GM21423 (cell line): ENCODE measurements at regions not wholly inside any gene's neighbourhood (a gene's known extent, or its start where the extent isn't known, plus 50 kb on each side); places are given as distances from the start of the nearest gene placed in this dataset.

Experiments
- ATAC-seq: cut with Tn5 transposase; IDR thresholded peaks from one replicate; pipeline ENCODE4 v1.9.1; 2021; ENCODE audit warnings: mild to moderate bottlenecking, moderate library complexity; ENCODE audit not compliant: unreplicated experiment

DNA sequence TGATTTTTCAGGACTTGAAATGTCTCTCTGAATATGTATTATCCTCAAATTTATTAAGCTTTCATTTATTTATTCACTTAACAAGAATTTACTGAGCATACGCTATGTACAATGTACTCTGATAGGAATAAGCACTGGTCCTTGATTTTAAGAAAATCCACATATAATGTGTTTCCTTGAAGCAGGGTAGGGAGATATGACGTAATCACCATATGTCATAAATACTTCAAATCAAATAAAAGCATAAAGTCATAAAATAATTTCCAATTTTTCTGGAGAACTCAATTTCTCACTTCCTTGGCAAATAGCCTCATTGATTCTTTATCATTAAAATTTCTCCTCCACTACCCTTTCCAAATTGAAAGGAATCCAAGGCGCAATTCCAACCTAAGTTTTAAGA, 177.8 kb upstream of the GAP43 start:
- no peak for ATAC-seq

DNA sequence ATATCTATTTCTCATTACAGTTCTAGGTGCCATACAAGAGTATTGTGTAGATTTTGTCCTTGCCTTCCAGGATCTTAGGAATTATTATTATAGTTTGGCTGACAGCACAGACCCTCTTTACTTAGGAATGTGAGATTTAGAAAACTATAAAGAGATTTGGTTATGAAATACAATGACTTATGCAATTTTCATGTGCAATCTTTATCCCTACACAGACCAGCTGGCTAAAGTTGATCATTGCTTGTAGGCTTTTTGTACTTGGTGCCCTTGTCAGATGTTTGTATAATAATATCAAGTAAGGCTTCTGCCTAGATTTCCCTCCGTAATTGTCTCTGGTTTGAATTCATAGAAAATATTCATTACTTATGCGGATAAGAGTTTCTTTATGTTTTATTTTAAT, 174.5 kb upstream of the GAP43 start:
- no peak for ATAC-seq

DNA sequence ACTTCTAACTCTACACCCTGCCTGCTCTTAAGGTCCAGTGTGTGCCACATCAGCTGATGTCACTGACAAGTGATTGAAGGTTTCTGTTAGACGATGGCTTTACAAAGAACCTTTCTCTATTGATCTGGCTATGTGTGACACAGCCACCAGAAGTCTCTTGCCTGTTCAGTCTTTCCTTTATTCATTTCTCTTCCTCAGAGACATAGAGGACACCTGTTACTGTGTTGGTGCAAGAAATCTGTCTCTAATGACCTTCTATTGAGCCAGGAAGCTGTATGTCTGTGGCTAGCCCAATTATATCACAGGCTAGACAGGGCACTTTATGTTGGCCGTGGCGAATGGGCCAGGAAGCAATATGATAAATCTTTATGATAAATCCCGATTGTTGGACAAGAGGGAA, 173.3 kb upstream of the GAP43 start:
- ATAC-seq: no peak

GRCh38 chr3:115464036-115464435, 159.3 kb upstream of the GAP43 start:
- ATAC-seq: no peak

GRCh38 chr3:115469649-115470048, 153.7 kb upstream of the GAP43 start:
- peak; percentile 90 for ATAC-seq

- ATAC-seq: no peak
Measured at GRCh38 chr3:115470254-115470653, 153.1 kb upstream of the GAP43 start.

GRCh38 chr3:115475178-115476041, 147.9 kb upstream of the GAP43 start:
- no peak for ATAC-seq

GRCh38 chr3:115476472-115476871, 146.8 kb upstream of the GAP43 start:
- no peak for ATAC-seq

DNA sequence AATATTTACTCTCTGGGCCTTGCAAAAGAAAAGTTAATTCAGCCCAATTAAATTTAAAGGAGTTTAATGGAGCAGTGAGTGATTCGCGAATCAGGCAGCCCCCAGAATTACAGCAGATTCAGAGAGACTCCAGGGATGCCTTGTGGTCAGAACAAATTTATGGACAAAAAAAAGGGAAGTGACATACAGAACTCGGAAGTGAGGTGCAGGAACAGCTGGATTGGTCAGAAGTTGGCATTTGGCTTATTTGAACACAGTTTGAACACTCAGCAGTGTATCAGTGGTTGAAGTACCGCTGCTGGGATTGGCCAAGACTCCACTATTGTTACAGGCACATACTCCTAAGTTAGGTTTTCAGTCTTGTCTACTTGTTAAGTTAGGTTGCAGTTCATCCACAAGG, 145.0 kb upstream of the GAP43 start:
- ATAC-seq: no peak

DNA sequence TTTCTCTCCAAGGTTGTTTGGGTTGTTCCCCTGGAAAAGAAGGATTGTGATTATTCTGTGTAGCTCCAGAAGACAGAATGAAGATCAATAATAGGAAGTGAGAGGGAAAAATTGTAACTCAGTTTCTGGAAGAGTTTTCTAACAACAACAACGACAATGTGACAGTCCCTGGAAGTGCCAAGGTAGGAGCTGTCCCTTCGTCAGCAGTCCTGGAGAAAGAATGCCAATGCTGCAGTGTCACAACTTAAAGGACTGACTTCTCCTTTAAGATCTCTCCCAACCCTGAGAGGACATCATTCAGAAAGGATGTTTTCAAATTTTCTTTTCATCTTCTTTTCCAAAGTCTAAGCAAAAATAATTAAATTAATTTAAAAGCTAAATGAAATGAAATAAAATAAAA, 136.4 kb upstream of the GAP43 start:
- no peak for ATAC-seq

DNA sequence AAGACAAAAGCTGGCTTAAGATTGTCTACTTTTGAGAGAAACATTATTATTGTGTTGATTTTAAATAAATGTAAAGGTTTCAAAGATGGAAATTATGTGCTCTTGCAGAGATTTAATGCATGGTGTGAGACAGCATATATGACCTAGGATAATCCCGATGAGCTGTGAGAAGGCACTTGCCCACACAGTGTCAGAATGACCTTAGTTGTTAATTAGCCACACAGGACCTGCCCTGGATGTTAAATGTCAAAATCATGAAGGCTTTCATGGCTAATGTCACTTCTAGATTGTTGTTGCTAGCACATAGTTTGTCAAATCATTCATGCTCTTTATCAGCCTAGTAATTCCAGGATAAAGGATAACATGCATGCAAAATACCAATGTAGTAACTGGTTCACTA, 135.3 kb upstream of the GAP43 start:
- no peak for ATAC-seq

DNA sequence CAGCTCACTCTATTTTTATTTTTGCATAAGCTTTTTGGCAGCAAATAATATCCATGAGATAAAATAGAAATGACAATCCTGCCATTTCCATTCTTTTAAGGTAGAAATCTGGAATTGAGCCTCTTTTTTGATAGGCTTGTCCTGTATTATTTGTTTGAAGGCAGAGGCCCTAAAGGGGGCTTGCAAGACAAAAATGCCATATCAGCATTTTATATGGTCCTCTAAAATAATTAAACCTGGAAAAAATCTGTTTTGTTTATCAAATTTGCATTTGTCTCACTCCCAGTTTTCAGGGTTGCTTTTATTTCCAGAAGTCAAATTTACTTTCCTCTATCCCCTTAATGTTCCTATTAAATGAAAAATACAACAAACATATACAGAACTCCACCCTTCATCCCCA, 134.9 kb upstream of the GAP43 start:
- no peak for ATAC-seq

GRCh38 chr3:115494826-115495225, 128.5 kb upstream of the GAP43 start:
- no peak for ATAC-seq

GRCh38 chr3:115498421-115498820, 124.9 kb upstream of the GAP43 start:
- ATAC-seq: no peak

DNA sequence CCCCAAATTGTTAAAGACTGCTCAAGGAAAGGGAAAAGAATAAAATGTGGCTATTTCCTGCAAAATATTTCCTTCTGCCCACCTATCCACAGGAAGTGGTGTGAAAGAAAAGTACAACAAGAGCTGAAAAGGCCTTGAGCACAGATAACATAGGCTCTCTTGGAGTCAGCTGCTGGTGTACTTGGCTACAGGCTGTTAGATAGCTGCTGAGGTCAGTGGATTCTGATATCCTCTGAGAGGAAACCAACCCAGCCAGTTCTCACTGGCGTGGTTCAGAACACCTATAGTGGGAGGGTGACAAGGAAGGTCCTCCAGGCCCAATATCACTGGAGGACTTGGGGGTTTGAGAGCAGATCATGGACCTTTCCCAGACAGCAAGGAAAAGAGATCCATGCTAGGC, 124.4 kb upstream of the GAP43 start:
- no peak for ATAC-seq

DNA sequence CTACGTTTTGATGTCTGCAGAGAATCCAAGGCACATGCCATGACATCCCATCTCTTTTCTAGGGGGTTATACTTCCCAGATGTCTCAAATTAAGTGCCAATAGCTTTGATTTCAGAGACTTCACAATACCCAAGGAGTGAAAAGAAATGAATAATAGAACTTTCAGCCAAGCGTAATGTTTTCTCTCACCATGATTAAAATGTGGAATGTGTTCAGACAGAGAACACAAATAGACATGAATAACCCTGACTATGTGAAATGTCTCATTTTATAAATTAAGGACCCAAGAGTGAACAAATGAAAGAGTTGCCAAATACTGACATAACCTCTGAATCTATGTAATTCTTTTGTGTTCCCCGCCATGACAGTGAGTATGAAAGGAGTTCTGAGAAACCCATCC, 123.6 kb upstream of the GAP43 start:
- ATAC-seq: no peak

DNA sequence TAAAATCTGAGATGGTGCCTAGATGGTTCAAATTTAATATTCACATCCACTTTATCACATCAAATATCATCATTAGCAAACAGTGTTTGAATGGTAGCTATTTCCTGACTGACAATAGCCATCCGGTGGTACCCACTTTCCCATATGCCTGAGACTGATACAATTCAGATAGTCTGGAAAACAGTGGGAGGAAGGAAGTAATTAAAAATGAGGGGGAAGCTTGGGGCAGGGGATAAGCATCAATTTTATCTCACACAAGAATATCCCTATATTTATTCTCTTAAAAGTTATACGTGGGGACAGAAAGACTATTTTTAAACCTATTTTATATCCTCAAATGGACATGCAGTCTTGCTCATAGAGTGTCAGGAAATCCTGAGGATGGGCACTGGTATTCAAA, 122.5 kb upstream of the GAP43 start:
- ATAC-seq: no peak

- ATAC-seq: no peak
Measured at GRCh38 chr3:115502128-115502527, 121.2 kb upstream of the GAP43 start.

GRCh38 chr3:115503394-115503793, 119.9 kb upstream of the GAP43 start:
- no peak for ATAC-seq

GRCh38 chr3:115508562-115508961, 114.7 kb upstream of the GAP43 start:
- no peak for ATAC-seq

DNA sequence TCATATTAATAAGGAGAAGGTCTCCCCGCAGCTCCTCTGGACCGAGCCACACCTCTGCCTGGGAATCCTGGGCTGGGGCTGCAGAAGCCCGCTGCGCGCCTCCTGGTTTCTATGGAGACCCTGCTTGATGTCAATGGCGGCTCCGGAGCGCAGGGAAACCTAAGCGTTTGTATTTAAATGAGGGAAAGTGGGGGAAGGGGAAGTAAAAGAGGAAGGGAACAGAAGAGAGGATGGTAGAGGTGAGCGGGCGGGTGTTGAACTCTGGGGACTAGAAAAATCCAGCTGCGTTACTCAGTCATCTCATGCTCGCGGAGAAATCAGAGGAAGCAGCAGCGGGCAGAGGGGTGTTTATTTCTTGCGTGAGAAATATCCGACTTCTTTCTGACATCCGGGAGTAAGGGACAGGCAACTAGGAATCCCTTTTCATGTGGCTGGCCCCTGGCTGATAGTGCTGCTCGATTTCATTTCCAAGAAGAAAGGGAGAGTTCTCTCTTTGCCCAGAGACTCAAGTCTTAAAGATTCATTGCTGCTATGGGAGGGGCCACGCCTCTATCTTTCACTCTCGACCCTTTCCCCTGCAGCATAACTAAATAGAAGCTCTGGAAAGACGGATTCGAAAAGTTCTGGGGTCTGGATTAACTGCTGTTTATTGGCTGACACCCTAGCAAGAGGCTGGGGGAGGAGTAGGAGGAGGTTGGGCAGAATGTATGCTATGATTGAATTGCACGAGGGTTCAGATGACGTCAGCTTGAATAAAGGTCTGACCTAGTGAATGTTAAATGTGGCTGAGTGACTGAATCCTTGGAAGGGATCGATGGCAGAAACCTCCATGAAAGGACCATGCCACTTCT, 110.5 kb upstream of the GAP43 start:
- peak; percentile 34 for ATAC-seq

DNA sequence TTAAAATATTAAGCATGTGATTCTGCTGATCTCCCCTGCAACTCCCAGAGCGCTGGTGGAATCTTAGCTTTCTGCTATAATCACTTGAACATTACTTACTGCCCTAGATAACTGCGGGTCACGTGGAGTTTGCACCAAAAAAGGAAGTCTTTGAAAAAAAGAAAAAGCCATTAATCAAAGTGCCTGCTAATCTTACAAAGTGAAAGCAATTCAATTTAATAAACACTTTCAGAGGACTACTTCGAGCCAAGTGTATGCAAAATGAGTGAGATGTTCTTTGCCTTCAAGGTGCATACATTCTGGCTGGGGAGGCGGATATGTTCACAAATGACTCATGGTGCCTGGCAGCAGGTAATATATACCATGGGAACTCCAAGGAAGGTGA, 109.9 kb upstream of the GAP43 start:
- ATAC-seq: no peak
